Loucy (cell line): ENCODE measurements at regions not wholly inside any gene's neighbourhood (a gene's known extent, or its start where the extent isn't known, plus 50 kb on each side); places are given as distances from the start of the nearest gene placed in this dataset.

Experiments used
- CTCF ChIP-seq: fragments of 200-600 bp; sonication (generic); conservative IDR thresholded peaks from 2 replicates; pipeline ENCODE4 v1.5.1; 2014; ENCODE audit warnings: mild to moderate bottlenecking, antibody characterized with exemption, low read length
- EZH2phosphoT487 ChIP-seq: fragments of 200-600 bp; IDR thresholded peaks from 2 replicates; pipeline ENCODE4 v1.6.1; 2018; ENCODE audit warnings: antibody characterized with exemption, mild to moderate bottlenecking, moderate library complexity, borderline replicate concordance

- TF ChIP-seq CTCF: no peak
- no peak for TF ChIP-seq EZH2phosphoT487
Observed at GRCh38 chr16:35398180-35398579, 1938.8 kb downstream of the TP53TG3F start.
